Stomach (tissue), 8 donors: ENCODE measurements at regions not wholly inside any gene's neighbourhood (a gene's known extent, or its start where the extent isn't known, plus 50 kb on each side); places are given as distances from the start of the nearest gene placed in this dataset.
"Not testable (repeated sequence)": the region's sequence is repeated elsewhere in the genome, so short reads cannot be mapped to it uniquely, and the experiment has no call there.

Experiments used
- DNase-seq, 2 donors: peaks; one replicate each; pipeline versions ENCODE4 v3.0.0 to v3.0.0-alpha.2; 2013 to 2019
- H3K27ac ChIP-seq, 5 donors: fragments of 200-600 bp in 4 of 5; sonication (generic) in 4 of 5; one replicate each; pipeline ENCODE4 v1.5.1; 2013 to 2019; ENCODE audit warnings: mild to moderate bottlenecking in 1 of 5, moderate library complexity in 1 of 5
- H3K27me3 ChIP-seq, 3 donors: fragments of 200-600 bp; sonication (generic); one replicate each; pipeline ENCODE4 v1.5.1; 2017 to 2019; ENCODE audit warnings: mixed run types in 1 of 3
- H3K36me3 ChIP-seq, 4 donors: fragments of 200-600 bp; sonication (generic); 1 replicate in 3 of 4; 2 replicates in 1 of 4; pipeline ENCODE4 v1.5.1; 2016 to 2019
- H3K4me1 ChIP-seq, 4 donors: fragments of 200-600 bp; sonication (generic); one replicate each; pipeline ENCODE4 v1.5.1; 2016 to 2019
- H3K4me3 ChIP-seq, 4 donors: fragments of 200-600 bp; sonication (generic) in 3 of 4; one replicate each; pipeline ENCODE4 v1.5.1; 2016 to 2019; ENCODE audit warnings: mild to moderate bottlenecking in 1 of 4
- H3K9me3 ChIP-seq, 4 donors: fragments of 200-600 bp; sonication (generic); one replicate each; pipeline ENCODE4 v1.5.1; 2016 to 2019
- CTCF ChIP-seq, 7 experiments: fragments of 450-650 bp in 4 of 7; fragments of 200-600 bp in 3 of 7; sonication (generic) in 3 of 7; IDR thresholded peaks; one replicate each; pipeline ENCODE4 v1.5.1; 2016 to 2019; ENCODE audit warnings: antibody characterized with exemption in 7 of 7, control low read depth in 2 of 7, mild to moderate bottlenecking in 1 of 7
- EP300 ChIP-seq: sonication (generic); formaldehyde crosslinking; IDR thresholded peaks from one replicate; pipeline ENCODE4 v1.6.1; 2017; ENCODE audit warnings: antibody characterized with exemption
- POLR2A ChIP-seq, 4 donors: fragments of 450-650 bp; IDR thresholded peaks; one replicate each; pipeline ENCODE4 v1.6.1; 2016; ENCODE audit warnings: antibody characterized with exemption in 4 of 4, control low read depth in 2 of 4, mild to moderate bottlenecking in 1 of 4, moderate library complexity in 1 of 4
- POLR2AphosphoS5 ChIP-seq, 3 donors: sonication (generic); formaldehyde crosslinking; IDR thresholded peaks; one replicate each; pipeline ENCODE4 v1.6.1; 2016; ENCODE audit warnings: antibody characterized with exemption in 3 of 3
- WGBS, 5 donors: extraction: QIAGEN DNeasy Blood & Tissue Kit in 3 of 5; methylation state at CpG; one replicate each; pipeline versions ENCODE4 v1.1.5 to v1.1.7; 2013 to 2018; 5-methylcytosine and 5-hydroxymethylcytosine counted together
- intact Hi-C: fragments of 100-400 bp; cut with DNase I; formaldehyde crosslinking; loops from one replicate; pipeline ENCODE4 v1.15.1; 2023; ENCODE audit warnings: low total_unique reads
- donor health status: healthy with polysubstance abuse.
- donor health status: Bipolar disorder and iron deficiency.
- donor health status: healthy.

GRCh38 chr3:87793337-87793877 is 265.4 kb downstream of the CGGBP1 start:
- DNase-seq, result no peak
- H3K9me3 ChIP-seq, result peaks cover 0 to 3% (median 0%) of the 10 kb centered on the region in 4 donors
- H3K27me3 ChIP-seq, result peaks cover 0 to 52% (median 23%) of the 10 kb centered on the region in 3 donors
- no peak overlapping the region for H3K27ac ChIP-seq
- no peak for TF ChIP-seq CTCF (IDR thresholded peaks at IDR 0.05)
- TF ChIP-seq POLR2A (IDR thresholded peaks at IDR 0.05), result no peak
- no peak for TF ChIP-seq POLR2AphosphoS5 (IDR thresholded peaks at IDR 0.05)
- no peak for TF ChIP-seq EP300
- peaks cover 10 to 18% (median 14%) of the 10 kb centered on the region in 4 donors for H3K4me1 ChIP-seq
- 7 to 11% (median 9%) methylated on average over 17 of the region's 17 CpGs for WGBS, 5 donors
- H3K4me3 ChIP-seq, result peak overlapping the region; percentile 30 to 49 (median 38)
- H3K36me3 ChIP-seq, result no peaks in the 10 kb centered on the region
- intact Hi-C loops, result no loop called here

- intact Hi-C loops, result no loop called here
These were observed 266.1 kb downstream of the CGGBP1 start, which contains the start of gene HTR1F for GRCh38 chr3:87792534-87793336. HTR1F (plus strand) TSS chr3:87792706.

GRCh38 chr3:87792198-87792533 is 266.6 kb downstream of the CGGBP1 start:
- TF ChIP-seq CTCF (IDR thresholded peaks at IDR 0.05) (no peak), EP300 (no peak), POLR2AphosphoS5 (IDR thresholded peaks at IDR 0.05) (no peak), POLR2A (IDR thresholded peaks at IDR 0.05) (no peak)
- Histone ChIP-seq H3K36me3 (no peaks in the 10 kb centered on the region), H3K9me3 (peaks cover 0 to 3% (median 0%) of the 10 kb centered on the region in 4 donors), H3K27me3 (peaks cover 0 to 49% (median 23%) of the 10 kb centered on the region in 3 donors), H3K4me1 (peaks cover 10 to 18% (median 14%) of the 10 kb centered on the region in 4 donors), H3K27ac (no peak overlapping the region), H3K4me3 (peak overlapping the region; percentile 30 to 49 (median 38))
- intact Hi-C loops, result no loop called here
- no peak for DNase-seq
- WGBS, 5 donors, result 17 to 28% (median 24%) methylated on average over 9 to 10 of the region's 10 CpGs

More at GRCh38 chr3:87792534-87793336, 266.1 kb downstream of the CGGBP1 start, which contains the start of gene HTR1F:
- TF ChIP-seq CTCF (IDR thresholded peaks at IDR 0.05), result no peak
- TF ChIP-seq POLR2AphosphoS5 (IDR thresholded peaks at IDR 0.05), result no peak
- no peak for TF ChIP-seq POLR2A (IDR thresholded peaks at IDR 0.05)
- TF ChIP-seq EP300, result no peak
- peaks cover 0 to 49% (median 23%) of the 10 kb centered on the region in 3 donors for H3K27me3 ChIP-seq
- H3K36me3 ChIP-seq, result no peaks in the 10 kb centered on the region
- WGBS, 5 donors, result 1 to 3% (median 2%) methylated on average over 49 to 62 of the region's 62 CpGs
- H3K9me3 ChIP-seq, result peaks cover 0 to 3% (median 0%) of the 10 kb centered on the region in 4 donors
- no peak within 1 kb of the TSS for H3K27ac ChIP-seq
- peak in 1 of 2 donors; percentile 49 for DNase-seq
- peaks cover 10 to 18% (median 14%) of the 10 kb centered on the region in 4 donors for H3K4me1 ChIP-seq
- peak within 1 kb of the TSS; percentile 30 to 49 (median 38) for H3K4me3 ChIP-seq

- intact Hi-C loops, result no loop called here
- H3K4me1 ChIP-seq, result peaks cover 10 to 18% (median 14%) of the 10 kb centered on the region in 4 donors
- DNase-seq, result no peak
- no peak overlapping the region for H3K4me3 ChIP-seq
- peaks cover 0 to 3% (median 0%) of the 10 kb centered on the region in 4 donors for H3K9me3 ChIP-seq
- peaks cover 0 to 49% (median 23%) of the 10 kb centered on the region in 3 donors for H3K27me3 ChIP-seq
- 73 to 85% (median 81%) methylated on average over 9 of the region's 9 CpGs for WGBS, 5 donors
- TF ChIP-seq POLR2A (IDR thresholded peaks at IDR 0.05) (no peak), CTCF (IDR thresholded peaks at IDR 0.05) (no peak), EP300 (no peak), POLR2AphosphoS5 (IDR thresholded peaks at IDR 0.05) (no peak)
- H3K27ac ChIP-seq, result no peak overlapping the region
- H3K36me3 ChIP-seq, result no peaks in the 10 kb centered on the region
These were observed 267.4 kb downstream of the CGGBP1 start for GRCh38 chr3:87791248-87792027.

GRCh38 chr3:87789049-87789448 is 269.8 kb downstream of the CGGBP1 start:
- H3K27ac ChIP-seq, H3K36me3 ChIP-seq, DNase-seq, H3K9me3 ChIP-seq, intact Hi-C loops, H3K4me3 ChIP-seq: not testable (repeated sequence)
- Histone ChIP-seq H3K4me1 (peaks cover 10 to 18% (median 14%) of the 10 kb centered on the region in 4 donors), H3K27me3 (peaks cover 0 to 36% (median 23%) of the 10 kb centered on the region in 3 donors)
- 71 to 82% (median 77%) methylated on average over 3 of the region's 3 CpGs for WGBS, 5 donors
